ENCODE measurements at regions not wholly inside any gene's neighbourhood (a gene's known extent, or its start where the extent isn't known, plus 50 kb on each side); places are given as distances from the start of the nearest gene placed in this dataset.

DNA sequence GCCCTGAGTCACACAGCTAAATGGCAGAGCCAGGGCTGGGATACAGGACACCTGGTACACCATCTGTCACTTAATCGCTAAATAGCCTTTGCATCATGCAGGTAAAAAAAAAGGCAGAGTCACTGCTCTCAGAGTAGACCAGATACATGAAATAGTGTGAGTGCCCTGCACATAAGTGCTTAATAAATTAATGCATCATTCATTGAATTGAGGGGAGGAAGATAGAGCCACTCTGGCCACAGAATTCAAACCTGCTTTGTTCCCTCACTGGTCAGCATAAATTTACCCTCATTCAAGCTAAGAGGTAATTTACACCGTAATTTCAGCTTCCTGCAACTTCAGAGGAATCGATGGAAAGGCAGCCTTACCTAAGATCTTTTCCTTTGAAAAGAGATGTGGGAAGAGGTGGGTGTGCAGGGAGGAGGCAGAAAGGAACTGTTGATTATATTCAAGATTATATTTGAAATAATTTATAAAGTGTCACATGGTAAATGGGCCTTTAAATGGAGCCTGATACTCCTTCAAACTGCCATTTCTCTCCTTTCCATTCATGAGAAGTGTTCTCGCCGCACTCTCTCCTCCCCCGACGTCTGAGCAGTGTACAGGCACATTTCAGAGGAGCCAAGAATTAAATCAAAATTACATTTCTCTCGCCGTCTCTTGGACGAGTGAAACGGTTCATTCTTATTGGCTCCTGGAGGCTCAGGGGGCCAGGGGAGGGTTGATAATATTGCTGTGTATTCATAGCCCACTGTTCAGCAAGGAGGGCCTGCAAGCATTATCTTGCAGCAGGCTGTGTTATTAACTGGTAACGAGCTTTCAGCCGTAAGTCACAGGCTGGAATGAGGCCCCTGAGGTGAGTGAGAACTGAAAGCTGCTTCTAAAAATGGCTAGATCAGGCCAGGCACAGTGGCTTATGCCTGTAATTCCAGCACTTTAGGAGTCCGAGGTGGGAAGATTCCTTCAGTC is 52.2 kb upstream of the HMGXB4 start:
- WGBS: 60% methylated on average over 14 of the region's 14 CpGs
- no peak overlapping the region for H3K4me3 ChIP-seq (ENCODE audit: low read depth in 1 of 3, low read length in 3 of 3)
- H3K27ac ChIP-seq (ENCODE audit: low read depth in 1 of 2, low read length in 2 of 2): no peak overlapping the region
- H3K4me1 ChIP-seq (ENCODE audit: control insufficient read depth in 4 of 4, insufficient read depth in 4 of 4, low read length in 3 of 4): no peaks in the 10 kb centered on the region
- DNase-seq (ENCODE audit: low spot score): peak; percentile 27
- no peak overlapping the region for H3K9ac ChIP-seq (ENCODE audit: low read depth in 1 of 2, low read length in 2 of 2)
- no peaks in the 10 kb centered on the region for H3K36me3 ChIP-seq (ENCODE audit: control insufficient read depth in 4 of 4, insufficient read depth in 3 of 4, low read depth in 1 of 4, low read length in 3 of 4)
- TF ChIP-seq YY1 (IDR thresholded peaks at IDR 0.05): no peak
- TF ChIP-seq, protein P1, sequence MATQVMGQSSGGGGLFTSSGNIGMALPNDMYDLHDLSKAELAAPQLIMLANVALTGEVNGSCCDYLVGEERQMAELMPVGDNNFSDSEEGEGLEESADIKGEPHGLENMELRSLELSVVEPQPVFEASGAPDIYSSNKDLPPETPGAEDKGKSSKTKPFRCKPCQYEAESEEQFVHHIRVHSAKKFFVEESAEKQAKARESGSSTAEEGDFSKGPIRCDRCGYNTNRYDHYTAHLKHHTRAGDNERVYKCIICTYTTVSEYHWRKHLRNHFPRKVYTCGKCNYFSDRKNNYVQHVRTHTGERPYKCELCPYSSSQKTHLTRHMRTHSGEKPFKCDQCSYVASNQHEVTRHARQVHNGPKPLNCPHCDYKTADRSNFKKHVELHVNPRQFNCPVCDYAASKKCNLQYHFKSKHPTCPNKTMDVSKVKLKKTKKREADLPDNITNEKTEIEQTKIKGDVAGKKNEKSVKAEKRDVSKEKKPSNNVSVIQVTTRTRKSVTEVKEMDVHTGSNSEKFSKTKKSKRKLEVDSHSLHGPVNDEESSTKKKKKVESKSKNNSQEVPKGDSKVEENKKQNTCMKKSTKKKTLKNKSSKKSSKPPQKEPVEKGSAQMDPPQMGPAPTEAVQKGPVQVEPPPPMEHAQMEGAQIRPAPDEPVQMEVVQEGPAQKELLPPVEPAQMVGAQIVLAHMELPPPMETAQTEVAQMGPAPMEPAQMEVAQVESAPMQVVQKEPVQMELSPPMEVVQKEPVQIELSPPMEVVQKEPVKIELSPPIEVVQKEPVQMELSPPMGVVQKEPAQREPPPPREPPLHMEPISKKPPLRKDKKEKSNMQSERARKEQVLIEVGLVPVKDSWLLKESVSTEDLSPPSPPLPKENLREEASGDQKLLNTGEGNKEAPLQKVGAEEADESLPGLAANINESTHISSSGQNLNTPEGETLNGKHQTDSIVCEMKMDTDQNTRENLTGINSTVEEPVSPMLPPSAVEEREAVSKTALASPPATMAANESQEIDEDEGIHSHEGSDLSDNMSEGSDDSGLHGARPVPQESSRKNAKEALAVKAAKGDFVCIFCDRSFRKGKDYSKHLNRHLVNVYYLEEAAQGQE (IDR thresholded peaks at IDR 0.05): no peak
- no peak for TF ChIP-seq HNF4A (conservative IDR thresholded peaks at IDR 0.05)
- TF ChIP-seq NR2F2 (IDR thresholded peaks at IDR 0.05): no peak
- TF ChIP-seq, protein P2, sequence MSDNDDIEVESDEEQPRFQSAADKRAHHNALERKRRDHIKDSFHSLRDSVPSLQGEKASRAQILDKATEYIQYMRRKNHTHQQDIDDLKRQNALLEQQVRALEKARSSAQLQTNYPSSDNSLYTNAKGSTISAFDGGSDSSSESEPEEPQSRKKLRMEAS (IDR thresholded peaks at IDR 0.05): no peak
- TF ChIP-seq JUND (IDR thresholded peaks at IDR 0.05): no peak
- TF ChIP-seq HNF4G (IDR thresholded peaks at IDR 0.05): no peak
- no peak for TF ChIP-seq EGR1 (IDR thresholded peaks at IDR 0.05; ENCODE audit: low read depth in 2 of 2)
- TF ChIP-seq, protein P3, sequence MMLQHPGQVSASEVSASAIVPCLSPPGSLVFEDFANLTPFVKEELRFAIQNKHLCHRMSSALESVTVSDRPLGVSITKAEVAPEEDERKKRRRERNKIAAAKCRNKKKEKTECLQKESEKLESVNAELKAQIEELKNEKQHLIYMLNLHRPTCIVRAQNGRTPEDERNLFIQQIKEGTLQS (IDR thresholded peaks at IDR 0.05): no peak
- TF ChIP-seq, protein P4, sequence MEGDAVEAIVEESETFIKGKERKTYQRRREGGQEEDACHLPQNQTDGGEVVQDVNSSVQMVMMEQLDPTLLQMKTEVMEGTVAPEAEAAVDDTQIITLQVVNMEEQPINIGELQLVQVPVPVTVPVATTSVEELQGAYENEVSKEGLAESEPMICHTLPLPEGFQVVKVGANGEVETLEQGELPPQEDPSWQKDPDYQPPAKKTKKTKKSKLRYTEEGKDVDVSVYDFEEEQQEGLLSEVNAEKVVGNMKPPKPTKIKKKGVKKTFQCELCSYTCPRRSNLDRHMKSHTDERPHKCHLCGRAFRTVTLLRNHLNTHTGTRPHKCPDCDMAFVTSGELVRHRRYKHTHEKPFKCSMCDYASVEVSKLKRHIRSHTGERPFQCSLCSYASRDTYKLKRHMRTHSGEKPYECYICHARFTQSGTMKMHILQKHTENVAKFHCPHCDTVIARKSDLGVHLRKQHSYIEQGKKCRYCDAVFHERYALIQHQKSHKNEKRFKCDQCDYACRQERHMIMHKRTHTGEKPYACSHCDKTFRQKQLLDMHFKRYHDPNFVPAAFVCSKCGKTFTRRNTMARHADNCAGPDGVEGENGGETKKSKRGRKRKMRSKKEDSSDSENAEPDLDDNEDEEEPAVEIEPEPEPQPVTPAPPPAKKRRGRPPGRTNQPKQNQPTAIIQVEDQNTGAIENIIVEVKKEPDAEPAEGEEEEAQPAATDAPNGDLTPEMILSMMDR (IDR thresholded peaks at IDR 0.05; ENCODE audit: low read depth, low read length, missing input control): no peak
- TF ChIP-seq FOXA1 (IDR thresholded peaks at IDR 0.05): no peak
- TF ChIP-seq TAF1 (conservative IDR thresholded peaks at IDR 0.05): no peak
- TF ChIP-seq RXRA (IDR thresholded peaks at IDR 0.05): no peak
- H3K27me3 ChIP-seq (ENCODE audit: control insufficient read depth in 4 of 4, insufficient read depth in 4 of 4, low read length in 3 of 4): peaks cover 0 to 5% (median 0%) of the 10 kb centered on the region in 4 donors
- H3K9me3 ChIP-seq (ENCODE audit: control insufficient read depth in 4 of 4, low read length in 3 of 4): no peaks in the 10 kb centered on the region

DNA sequence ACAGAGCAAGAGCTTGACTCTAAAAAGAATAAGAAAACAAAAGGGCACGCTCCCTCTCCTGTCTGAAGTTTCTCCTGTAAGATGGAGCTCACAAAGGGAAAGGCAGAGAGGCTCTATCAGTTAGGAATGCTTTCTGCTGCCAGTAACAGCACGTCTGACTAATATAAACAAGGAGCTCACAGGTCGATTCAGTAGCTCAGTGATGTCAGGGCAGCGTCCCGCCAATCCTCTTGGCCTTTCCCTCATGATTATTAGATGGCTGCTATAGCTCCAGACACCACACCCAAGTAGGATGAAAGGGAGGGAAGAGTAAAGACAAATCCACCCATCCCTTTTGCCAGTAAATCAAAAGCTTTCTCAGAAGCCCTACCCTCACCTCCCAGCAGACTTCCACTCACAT is 51.3 kb upstream of the HMGXB4 start:
- H3K36me3 ChIP-seq (ENCODE audit: control insufficient read depth in 4 of 4, insufficient read depth in 3 of 4, low read depth in 1 of 4, low read length in 3 of 4): no peaks in the 10 kb centered on the region
- no peaks in the 10 kb centered on the region for H3K4me1 ChIP-seq (ENCODE audit: control insufficient read depth in 4 of 4, insufficient read depth in 4 of 4, low read length in 3 of 4)
- H3K27me3 ChIP-seq (ENCODE audit: control insufficient read depth in 4 of 4, insufficient read depth in 4 of 4, low read length in 3 of 4): peaks cover 0 to 5% (median 0%) of the 10 kb centered on the region in 4 donors
- 33% methylated on average over 5 of the region's 5 CpGs for WGBS
- no peak overlapping the region for H3K4me3 ChIP-seq (ENCODE audit: low read depth in 1 of 3, low read length in 3 of 3)
- H3K9me3 ChIP-seq (ENCODE audit: control insufficient read depth in 4 of 4, low read length in 3 of 4): no peaks in the 10 kb centered on the region
- no peak overlapping the region for H3K27ac ChIP-seq (ENCODE audit: low read depth in 1 of 2, low read length in 2 of 2)
- TF ChIP-seq, protein P1 (IDR thresholded peaks at IDR 0.05): no peak
- TF ChIP-seq GABPA (IDR thresholded peaks at IDR 0.05 in 1 of 2, conservative IDR thresholded peaks at IDR 0.05 in 1 of 2): no peak
- no peak for TF ChIP-seq JUND (IDR thresholded peaks at IDR 0.05)
- no peak for TF ChIP-seq YY1 (IDR thresholded peaks at IDR 0.05)
- TF ChIP-seq HNF4A (conservative IDR thresholded peaks at IDR 0.05): no peak
- TF ChIP-seq FOXA2 (IDR thresholded peaks at IDR 0.05): no peak
- no peak for TF ChIP-seq TAF1 (conservative IDR thresholded peaks at IDR 0.05)
- TF ChIP-seq RXRA (IDR thresholded peaks at IDR 0.05): no peak
- TF ChIP-seq, protein P2 (IDR thresholded peaks at IDR 0.05): no peak
- TF ChIP-seq SP1 (IDR thresholded peaks at IDR 0.05): no peak
- TF ChIP-seq, protein P4 (IDR thresholded peaks at IDR 0.05; ENCODE audit: low read depth, low read length, missing input control): no peak
- TF ChIP-seq FOXA1 (IDR thresholded peaks at IDR 0.05): no peak
- TF ChIP-seq RAD21 (IDR thresholded peaks at IDR 0.05): no peak
- TF ChIP-seq HNF4G (IDR thresholded peaks at IDR 0.05): no peak
- no peak overlapping the region for H3K9ac ChIP-seq (ENCODE audit: low read depth in 1 of 2, low read length in 2 of 2)
- no peak for DNase-seq (ENCODE audit: low spot score)

Data from liver (tissue), 8 donors.